ENCODE measurements at regions not wholly inside any gene's neighbourhood (a gene's known extent, or its start where the extent isn't known, plus 50 kb on each side); places are given as distances from the start of the nearest gene placed in this dataset.

GRCh38 chrX:42725196-42725595, 52.8 kb downstream of the PPP1R2C start:
- DNase-seq, result no peak

GRCh38 chrX:42720209-42720608, 57.8 kb downstream of the PPP1R2C start:
- DNase-seq, result no peak

- DNase-seq, result no peak
Observed at GRCh38 chrX:42715701-42716262, 62.2 kb downstream of the PPP1R2C start.

GRCh38 chrX:42714981-42715700, 62.8 kb downstream of the PPP1R2C start:
- no peak for DNase-seq

GRCh38 chrX:42710452-42710851, 67.5 kb downstream of the PPP1R2C start:
- DNase-seq, result no peak

GRCh38 chrX:42708222-42708621, 69.7 kb downstream of the PPP1R2C start:
- no peak for DNase-seq

- DNase-seq, result no peak
Observed at GRCh38 chrX:42707742-42708141, 70.2 kb downstream of the PPP1R2C start.

- no peak for DNase-seq
Observed at GRCh38 chrX:42704454-42704853, 73.5 kb downstream of the PPP1R2C start.

GRCh38 chrX:42697544-42697943, 80.4 kb downstream of the PPP1R2C start:
- DNase-seq, result no peak

GRCh38 chrX:42696536-42697124, 81.3 kb downstream of the PPP1R2C start:
- no peak for DNase-seq

GRCh38 chrX:42695800-42696358, 82.1 kb downstream of the PPP1R2C start:
- no peak for DNase-seq

GRCh38 chrX:42694260-42694815, 83.6 kb downstream of the PPP1R2C start:
- DNase-seq, result no peak

GRCh38 chrX:42691196-42691595, 86.8 kb downstream of the PPP1R2C start:
- DNase-seq, result no peak

- no peak for DNase-seq
Observed at GRCh38 chrX:42686706-42687105, 91.3 kb downstream of the PPP1R2C start.

- no peak for DNase-seq
Observed at GRCh38 chrX:42686296-42686695, 91.7 kb downstream of the PPP1R2C start.

GRCh38 chrX:42684065-42684464, 93.9 kb downstream of the PPP1R2C start:
- DNase-seq, result no peak

GRCh38 chrX:42680666-42681065, 97.3 kb downstream of the PPP1R2C start:
- peak; percentile 23 for DNase-seq

GRCh38 chrX:42678133-42678532, 99.8 kb downstream of the PPP1R2C start:
- DNase-seq, result no peak

GRCh38 chrX:42673301-42673810, 104.6 kb downstream of the PPP1R2C start:
- no peak for DNase-seq

GRCh38 chrX:42664680-42665079, 113.3 kb downstream of the PPP1R2C start:
- no peak for DNase-seq

GRCh38 chrX:42628471-42628870, 149.5 kb downstream of the PPP1R2C start:
- no peak for DNase-seq

GRCh38 chrX:42627891-42628290, 150.1 kb downstream of the PPP1R2C start:
- no peak for DNase-seq

GRCh38 chrX:42624524-42624923, 153.4 kb downstream of the PPP1R2C start:
- no peak for DNase-seq

Measured in muscle of arm (tissue), 1 donor.